ENCODE measurements at regions not wholly inside any gene's neighbourhood (a gene's known extent, or its start where the extent isn't known, plus 50 kb on each side); places are given as distances from the start of the nearest gene placed in this dataset.

GRCh38 chr2:14550658-14551057 is 81.9 kb upstream of the LRATD1 start:
- TF ChIP-seq ZBTB1 (tag by site-specific recombination; IDR thresholded peaks at IDR 0.05) (no peak), ZBTB7A (tag by site-specific recombination; IDR thresholded peaks at IDR 0.05; ENCODE audit: low read depth) (no peak), CTCF (tag by site-specific recombination; IDR thresholded peaks at IDR 0.05) (no peak), BCL11A (tag by site-specific recombination; IDR thresholded peaks at IDR 0.05; ENCODE audit: low read depth) (no peak), REST (tag by site-specific recombination; IDR thresholded peaks at IDR 0.05) (no peak), ZNF768 (tag by site-specific recombination; IDR thresholded peaks at IDR 0.05) (no peak), ZNF398 (tag by site-specific recombination; IDR thresholded peaks at IDR 0.05) (no peak), ZNF48 (tag by site-specific recombination; IDR thresholded peaks at IDR 0.05) (no peak), OSR2 (tag by site-specific recombination; IDR thresholded peaks at IDR 0.05) (no peak), ZNF513 (tag by site-specific recombination; IDR thresholded peaks at IDR 0.05) (no peak)
